Ascending aorta (tissue), 2 donors: ENCODE measurements at regions not wholly inside any gene's neighbourhood (a gene's known extent, or its start where the extent isn't known, plus 50 kb on each side); places are given as distances from the start of the nearest gene placed in this dataset.
A peak's percentile ranks its signal among the peaks of the same experiment; 100 is the strongest.

Experiments used
- DNase-seq, 2 donors: peaks; one replicate each; pipeline ENCODE4 v3.0.0-alpha.2; 2019; ENCODE audit warnings: low spot score in 2 of 2
- H3K27ac ChIP-seq, 2 donors: fragments of 200-600 bp; sonication (generic); one replicate each; pipeline ENCODE4 v1.5.1; 2016 to 2017; ENCODE audit warnings: mild to moderate bottlenecking in 1 of 2
- H3K27me3 ChIP-seq: fragments of 200-600 bp; sonication (generic); one replicate; pipeline ENCODE4 v1.5.1; 2017
- H3K36me3 ChIP-seq, 2 donors: fragments of 200-600 bp; sonication (generic); one replicate each; pipeline ENCODE4 v1.5.1; 2016
- H3K4me1 ChIP-seq, 2 donors: fragments of 200-600 bp; sonication (generic); one replicate each; pipeline ENCODE4 v1.5.1; 2016 to 2017; ENCODE audit warnings: mild to moderate bottlenecking in 1 of 2
- H3K4me3 ChIP-seq, 2 donors: fragments of 200-600 bp; sonication (generic); one replicate each; pipeline ENCODE4 v1.5.1; 2016 to 2017; ENCODE audit warnings: mild to moderate bottlenecking in 1 of 2
- H3K9me3 ChIP-seq, 2 donors: fragments of 200-600 bp; sonication (generic); one replicate each; pipeline ENCODE4 v1.5.1; 2016
- intact Hi-C: fragments of 100-400 bp; cut with DNase I; formaldehyde crosslinking; loops from one replicate; pipeline ENCODE4 v1.15.1; 2023
- TF ChIP-seq, protein P1 (sequence below), 3 experiments: fragments of 200-600 bp in 2 of 3; fragments of 450-650 bp in 1 of 3; sonication (generic) in 2 of 3; IDR thresholded peaks; one replicate each; pipeline ENCODE4 v1.5.1; 2016 to 2019; ENCODE audit warnings: antibody characterized with exemption in 3 of 3, mild to moderate bottlenecking in 1 of 3, moderate library complexity in 1 of 3

- no peaks in the 10 kb centered on the region for H3K27me3 ChIP-seq
- H3K4me3 ChIP-seq = no peak overlapping the region
- H3K9me3 ChIP-seq = no peaks in the 10 kb centered on the region
- no peaks in the 10 kb centered on the region for H3K36me3 ChIP-seq
- TF ChIP-seq, protein P1, sequence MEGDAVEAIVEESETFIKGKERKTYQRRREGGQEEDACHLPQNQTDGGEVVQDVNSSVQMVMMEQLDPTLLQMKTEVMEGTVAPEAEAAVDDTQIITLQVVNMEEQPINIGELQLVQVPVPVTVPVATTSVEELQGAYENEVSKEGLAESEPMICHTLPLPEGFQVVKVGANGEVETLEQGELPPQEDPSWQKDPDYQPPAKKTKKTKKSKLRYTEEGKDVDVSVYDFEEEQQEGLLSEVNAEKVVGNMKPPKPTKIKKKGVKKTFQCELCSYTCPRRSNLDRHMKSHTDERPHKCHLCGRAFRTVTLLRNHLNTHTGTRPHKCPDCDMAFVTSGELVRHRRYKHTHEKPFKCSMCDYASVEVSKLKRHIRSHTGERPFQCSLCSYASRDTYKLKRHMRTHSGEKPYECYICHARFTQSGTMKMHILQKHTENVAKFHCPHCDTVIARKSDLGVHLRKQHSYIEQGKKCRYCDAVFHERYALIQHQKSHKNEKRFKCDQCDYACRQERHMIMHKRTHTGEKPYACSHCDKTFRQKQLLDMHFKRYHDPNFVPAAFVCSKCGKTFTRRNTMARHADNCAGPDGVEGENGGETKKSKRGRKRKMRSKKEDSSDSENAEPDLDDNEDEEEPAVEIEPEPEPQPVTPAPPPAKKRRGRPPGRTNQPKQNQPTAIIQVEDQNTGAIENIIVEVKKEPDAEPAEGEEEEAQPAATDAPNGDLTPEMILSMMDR (IDR thresholded peaks at IDR 0.05) = no peak
- DNase-seq = no peak
- intact Hi-C loops = no loop called here
- no peaks in the 10 kb centered on the region for H3K4me1 ChIP-seq
- H3K27ac ChIP-seq = no peak overlapping the region
Measured at GRCh38 chr1:185603158-185603557, 131.0 kb upstream of the HMCN1 start.

- intact Hi-C loops = no loop called here
- DNase-seq = no peak
- TF ChIP-seq, protein P1 (IDR thresholded peaks at IDR 0.05) = no peak
- H3K9me3 ChIP-seq = no peaks in the 10 kb centered on the region
- no peak overlapping the region for H3K27ac ChIP-seq
- no peaks in the 10 kb centered on the region for H3K27me3 ChIP-seq
- no peak overlapping the region for H3K4me3 ChIP-seq
- no peaks in the 10 kb centered on the region for H3K36me3 ChIP-seq
- H3K4me1 ChIP-seq = no peaks in the 10 kb centered on the region
Measured at GRCh38 chr1:185601189-185601588, 133.0 kb upstream of the HMCN1 start.

- TF ChIP-seq, protein P1 (IDR thresholded peaks at IDR 0.05) = no peak
- no peaks in the 10 kb centered on the region for H3K4me1 ChIP-seq
- intact Hi-C loops = no loop called here
- no peaks in the 10 kb centered on the region for H3K9me3 ChIP-seq
- H3K36me3 ChIP-seq = no peaks in the 10 kb centered on the region
- no peak overlapping the region for H3K27ac ChIP-seq
- no peaks in the 10 kb centered on the region for H3K27me3 ChIP-seq
- H3K4me3 ChIP-seq = no peak overlapping the region
- DNase-seq = no peak
Measured at GRCh38 chr1:185600641-185601040, 133.6 kb upstream of the HMCN1 start.

GRCh38 chr1:185598332-185598731 is 135.9 kb upstream of the HMCN1 start:
- DNase-seq = no peak
- H3K4me1 ChIP-seq = no peaks in the 10 kb centered on the region
- H3K4me3 ChIP-seq = no peak overlapping the region
- no peaks in the 10 kb centered on the region for H3K27me3 ChIP-seq
- H3K27ac ChIP-seq = no peak overlapping the region
- H3K36me3 ChIP-seq = no peaks in the 10 kb centered on the region
- H3K9me3 ChIP-seq = no peaks in the 10 kb centered on the region
- intact Hi-C loops = no loop called here
- TF ChIP-seq, protein P1 (IDR thresholded peaks at IDR 0.05) = no peak

DNA sequence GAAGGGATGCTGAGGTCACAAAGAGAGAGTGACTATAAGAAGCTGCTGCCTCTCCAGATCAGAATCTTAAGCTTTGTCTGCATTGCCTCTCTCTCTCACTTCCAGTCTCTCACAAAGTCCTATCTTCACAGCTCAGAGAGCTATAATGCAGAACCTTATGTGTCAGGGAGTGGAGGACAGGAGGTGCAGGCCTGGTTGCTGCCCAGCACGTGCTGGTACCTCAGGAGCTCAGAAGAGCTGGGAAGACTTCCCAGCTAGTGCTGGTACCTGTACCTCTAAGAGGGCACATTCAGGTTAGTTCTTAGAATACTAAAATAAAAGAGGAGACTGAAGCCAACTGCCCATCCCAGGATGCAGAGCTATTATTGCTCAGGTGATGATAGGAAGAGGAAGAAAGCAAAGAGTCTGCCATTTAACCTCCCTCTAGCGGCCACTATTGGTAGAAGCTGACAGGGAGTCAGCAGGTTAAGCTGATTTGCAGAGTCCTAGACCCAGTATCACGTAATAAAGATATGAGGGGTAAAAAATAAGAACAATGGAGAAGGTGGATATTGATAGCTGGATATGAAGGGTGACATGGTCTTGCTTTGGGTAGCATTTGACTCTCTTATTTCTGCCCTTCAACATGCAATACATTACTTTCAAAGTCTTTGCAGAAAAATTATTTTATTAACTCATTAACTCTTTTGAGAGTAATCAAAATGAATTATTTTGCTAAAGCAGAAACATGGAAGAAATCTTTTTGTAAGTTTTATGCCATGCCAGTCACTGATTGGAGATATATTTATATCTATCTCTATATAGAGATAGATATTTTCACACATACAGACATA is 138.1 kb upstream of the HMCN1 start:
- Histone ChIP-seq H3K27ac (no peak overlapping the region), H3K9me3 (no peaks in the 10 kb centered on the region), H3K36me3 (no peaks in the 10 kb centered on the region), H3K27me3 (no peaks in the 10 kb centered on the region), H3K4me1 (no peaks in the 10 kb centered on the region), H3K4me3 (no peak overlapping the region)
- no peak for DNase-seq
- TF ChIP-seq, protein P1 (IDR thresholded peaks at IDR 0.05) = peak in 2 of 3 experiments; percentile 24 to 41
- intact Hi-C loops = no loop called here
